SW480 (cell line): ENCODE measurements at regions not wholly inside any gene's neighbourhood (a gene's known extent, or its start where the extent isn't known, plus 50 kb on each side); places are given as distances from the start of the nearest gene placed in this dataset.
"Not testable (repeated sequence)": the region's sequence is repeated elsewhere in the genome, so short reads cannot be mapped to it uniquely, and the experiment has no call there.

Experiments
- DNase-seq: peaks from one replicate; pipeline ENCODE4 v3.0.0-alpha.2; 2016; ENCODE audit warnings: low spot score

GRCh38 chr11:92026664-92027063, 198.0 kb upstream of the FAT3 start:
- no peak for DNase-seq

GRCh38 chr11:92024788-92025187, 199.8 kb upstream of the FAT3 start:
- no peak for DNase-seq

GRCh38 chr11:92022499-92022898, 202.1 kb upstream of the FAT3 start:
- no peak for DNase-seq

- DNase-seq, result no peak
Observed at GRCh38 chr11:92018332-92018731, 206.3 kb upstream of the FAT3 start.

GRCh38 chr11:92008249-92008648, 216.4 kb upstream of the FAT3 start:
- no peak for DNase-seq

GRCh38 chr11:92002568-92002967, 222.1 kb upstream of the FAT3 start:
- no peak for DNase-seq

- no peak for DNase-seq
Observed at GRCh38 chr11:91998481-91998880, 226.1 kb upstream of the FAT3 start.

GRCh38 chr11:91997226-91997625, 227.4 kb upstream of the FAT3 start:
- DNase-seq, result no peak

GRCh38 chr11:91996526-91996925, 228.1 kb upstream of the FAT3 start:
- no peak for DNase-seq

GRCh38 chr11:91988443-91988842, 236.2 kb upstream of the FAT3 start:
- DNase-seq, result not testable (repeated sequence)

GRCh38 chr11:91986218-91986617, 238.4 kb upstream of the FAT3 start:
- DNase-seq, result no peak

- DNase-seq, result no peak
Observed at GRCh38 chr11:91984033-91984584, 240.5 kb upstream of the FAT3 start.

GRCh38 chr11:91981995-91982394, 242.6 kb upstream of the FAT3 start:
- no peak for DNase-seq

GRCh38 chr11:91979775-91980174, 244.8 kb upstream of the FAT3 start:
- DNase-seq, result no peak

GRCh38 chr11:91978747-91979146, 245.9 kb upstream of the FAT3 start:
- no peak for DNase-seq

GRCh38 chr11:91972665-91973266, 251.9 kb upstream of the FAT3 start:
- no peak for DNase-seq

GRCh38 chr11:91970624-91971023, 254.0 kb upstream of the FAT3 start:
- no peak for DNase-seq

- no peak for DNase-seq
Observed at GRCh38 chr11:91969486-91969885, 255.1 kb upstream of the FAT3 start.

- no peak for DNase-seq
Observed at GRCh38 chr11:91967691-91968045, 256.9 kb upstream of the FAT3 start.

GRCh38 chr11:91967026-91967690, 257.5 kb upstream of the FAT3 start:
- no peak for DNase-seq

- DNase-seq, result no peak
Observed at GRCh38 chr11:91966368-91966767, 258.2 kb upstream of the FAT3 start.

- DNase-seq, result no peak
Observed at GRCh38 chr11:91960770-91961169, 263.8 kb upstream of the FAT3 start.

GRCh38 chr11:91959411-91959810, 265.2 kb upstream of the FAT3 start:
- no peak for DNase-seq

GRCh38 chr11:91956711-91957110, 267.9 kb upstream of the FAT3 start:
- DNase-seq, result no peak
